Activated T-helper 17 cell treated with anti-CD3 and anti-CD28 coated beads, Interleukin-2, amount 50 U/mL, for 72 hours (primary cell): ENCODE measurements at regions not wholly inside any gene's neighbourhood (a gene's known extent, or its start where the extent isn't known, plus 50 kb on each side); places are given as distances from the start of the nearest gene placed in this dataset.
"Not testable (repeated sequence)": the region's sequence is repeated elsewhere in the genome, so short reads cannot be mapped to it uniquely, and the experiment has no call there.

Experiments used
- ATAC-seq: fragments of 150-1000 bp; cut with Tn5 transposase; replicated peaks from 2 replicates; pipeline ENCODE4 v1.10.0; 2021; ENCODE audit warnings: mild to moderate bottlenecking, moderate library complexity
- H3K27ac Mint-ChIP-seq: one replicate; pipeline ENCODE4 v1.8.0; 2022; ENCODE audit warnings: mixed read lengths
- H3K27me3 Mint-ChIP-seq: one replicate; pipeline ENCODE4 v1.8.0; 2022; ENCODE audit warnings: mixed read lengths
- H3K36me3 Mint-ChIP-seq: one replicate; pipeline ENCODE4 v1.8.0; 2022; ENCODE audit warnings: low read depth, mild to moderate bottlenecking, mixed read lengths
- H3K4me1 Mint-ChIP-seq: one replicate; pipeline ENCODE4 v1.8.0; 2022; ENCODE audit warnings: mixed read lengths
- H3K4me3 Mint-ChIP-seq: one replicate; pipeline ENCODE4 v1.8.0; 2022; ENCODE audit warnings: mild to moderate bottlenecking, mixed read lengths
- H3K9me3 Mint-ChIP-seq: one replicate; pipeline ENCODE4 v1.8.0; 2022; ENCODE audit warnings: mixed read lengths

- H3K4me3 Mint-ChIP-seq, result no peak overlapping the region
- no peak overlapping the region for H3K27ac Mint-ChIP-seq
- ATAC-seq, result no peak
- no peaks in the 10 kb centered on the region for H3K36me3 Mint-ChIP-seq
- H3K9me3 Mint-ChIP-seq, result no peaks in the 10 kb centered on the region
- no peaks in the 10 kb centered on the region for H3K4me1 Mint-ChIP-seq
- peaks cover 12% of the 10 kb centered on the region for H3K27me3 Mint-ChIP-seq
Measured at GRCh38 chr20:41717483-41717882, 99.3 kb upstream of the CHD6 start.

GRCh38 chr20:41716911-41717310 is 98.7 kb upstream of the CHD6 start:
- no peak for ATAC-seq
- Mint-ChIP-seq H3K27me3 (peaks cover 12% of the 10 kb centered on the region), H3K4me1 (no peaks in the 10 kb centered on the region), H3K36me3 (no peaks in the 10 kb centered on the region), H3K4me3 (no peak overlapping the region), H3K27ac (no peak overlapping the region), H3K9me3 (no peaks in the 10 kb centered on the region)

- Mint-ChIP-seq H3K4me1 (no peaks in the 10 kb centered on the region), H3K9me3 (no peaks in the 10 kb centered on the region), H3K4me3 (no peak overlapping the region), H3K27ac (no peak overlapping the region), H3K27me3 (peaks cover 14% of the 10 kb centered on the region), H3K36me3 (no peaks in the 10 kb centered on the region)
- ATAC-seq, result no peak
Measured at GRCh38 chr20:41716436-41716835, 98.3 kb upstream of the CHD6 start.

GRCh38 chr20:41715526-41715925 is 97.3 kb upstream of the CHD6 start:
- Mint-ChIP-seq H3K27ac (no peak overlapping the region), H3K4me1 (no peaks in the 10 kb centered on the region), H3K9me3 (no peaks in the 10 kb centered on the region), H3K36me3 (no peaks in the 10 kb centered on the region), H3K4me3 (no peak overlapping the region), H3K27me3 (peaks cover 16% of the 10 kb centered on the region)
- ATAC-seq, result no peak

DNA sequence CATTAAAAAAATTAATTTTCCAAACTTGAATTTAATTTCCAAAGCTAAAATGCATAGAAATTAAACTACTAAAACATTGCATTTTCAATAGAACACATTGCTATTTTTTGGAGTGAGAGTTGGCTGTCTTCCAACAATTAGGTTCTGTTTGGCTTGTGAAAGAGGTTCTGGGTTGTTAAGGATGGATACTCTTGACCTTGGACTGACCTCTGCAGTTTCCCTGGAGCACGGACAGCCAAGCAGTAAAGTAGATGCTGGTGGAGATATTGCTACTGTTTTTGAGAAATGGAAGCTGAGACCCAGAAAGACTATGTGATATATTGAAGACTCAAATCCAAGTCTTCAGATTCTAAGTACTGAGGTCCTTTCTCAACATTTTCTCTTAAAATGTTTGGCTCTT is 95.9 kb upstream of the CHD6 start:
- peaks cover 16% of the 10 kb centered on the region for H3K27me3 Mint-ChIP-seq
- no peaks in the 10 kb centered on the region for H3K4me1 Mint-ChIP-seq
- H3K9me3 Mint-ChIP-seq, result no peaks in the 10 kb centered on the region
- no peak overlapping the region for H3K27ac Mint-ChIP-seq
- H3K36me3 Mint-ChIP-seq, result no peaks in the 10 kb centered on the region
- no peak overlapping the region for H3K4me3 Mint-ChIP-seq
- no peak for ATAC-seq

DNA sequence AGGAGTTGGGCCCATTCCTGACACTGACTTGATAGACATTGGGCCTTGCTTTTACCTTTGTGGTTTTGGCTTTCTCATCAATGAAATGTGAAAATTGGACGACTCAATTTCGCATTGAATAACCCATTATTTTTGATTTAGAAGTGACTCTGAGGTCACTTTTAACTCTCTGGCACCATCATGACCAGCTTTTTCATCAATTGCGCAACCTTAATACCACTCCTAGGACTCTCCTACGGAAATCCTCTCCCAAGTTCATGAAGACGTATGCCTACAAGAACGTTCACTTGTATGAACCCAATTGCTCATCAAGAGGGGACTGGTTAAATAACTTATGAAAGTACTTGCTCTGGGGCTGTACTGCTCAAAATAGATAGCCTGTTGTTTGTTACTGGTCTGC is 86.7 kb upstream of the CHD6 start:
- Mint-ChIP-seq H3K4me3 (no peak overlapping the region), H3K27ac (no peak overlapping the region), H3K9me3 (no peaks in the 10 kb centered on the region), H3K27me3 (peaks cover 11% of the 10 kb centered on the region), H3K36me3 (no peaks in the 10 kb centered on the region), H3K4me1 (no peaks in the 10 kb centered on the region)
- no peak for ATAC-seq

DNA sequence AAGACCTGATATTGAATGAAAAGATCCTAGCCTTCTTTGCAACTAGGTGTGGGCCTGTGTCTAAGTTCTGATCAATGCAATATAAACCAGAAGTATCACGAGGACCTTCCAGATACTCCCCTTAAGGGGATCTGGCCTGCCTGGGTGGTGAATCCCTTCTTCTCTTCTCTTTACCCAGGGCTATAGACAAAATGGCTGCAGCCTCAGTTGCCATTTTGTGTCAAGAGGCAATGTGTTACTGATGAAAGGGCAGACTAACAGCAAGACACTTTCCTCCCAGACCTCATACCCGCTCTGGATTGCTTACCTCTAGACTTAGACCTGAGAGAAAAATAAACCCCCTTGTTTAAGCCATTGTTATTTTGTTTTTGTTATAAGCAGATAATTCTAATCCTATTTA is 84.5 kb upstream of the CHD6 start:
- H3K4me1 Mint-ChIP-seq, result peaks cover 4% of the 10 kb centered on the region
- peaks cover 12% of the 10 kb centered on the region for H3K27me3 Mint-ChIP-seq
- no peaks in the 10 kb centered on the region for H3K36me3 Mint-ChIP-seq
- H3K27ac Mint-ChIP-seq, result no peak overlapping the region
- H3K9me3 Mint-ChIP-seq, result no peaks in the 10 kb centered on the region
- no peak overlapping the region for H3K4me3 Mint-ChIP-seq
- no peak for ATAC-seq

GRCh38 chr20:41701588-41702348 is 83.6 kb upstream of the CHD6 start:
- peaks cover 5% of the 10 kb centered on the region for H3K4me1 Mint-ChIP-seq
- ATAC-seq, result no peak

DNA sequence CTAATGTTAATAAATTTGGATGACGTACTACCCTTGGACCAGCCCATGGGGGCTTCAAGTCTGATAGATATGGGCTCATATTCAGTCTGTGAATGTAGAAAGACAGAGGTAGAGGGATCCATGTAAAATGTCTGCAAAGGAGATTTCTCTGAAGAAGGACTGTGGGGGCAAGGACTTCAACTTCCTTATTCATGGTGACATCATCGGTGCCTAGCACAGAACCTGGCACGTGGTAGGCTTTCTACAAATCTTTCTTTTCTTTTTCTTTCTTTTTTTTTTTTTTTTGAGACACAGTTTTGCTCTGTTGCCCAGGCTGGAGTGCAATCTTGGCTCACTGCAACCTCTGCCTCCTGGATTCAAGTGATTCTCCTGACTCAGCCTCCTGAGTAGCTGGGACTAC is 81.5 kb upstream of the CHD6 start:
- H3K4me3 Mint-ChIP-seq, H3K36me3 Mint-ChIP-seq, ATAC-seq, H3K27me3 Mint-ChIP-seq, H3K9me3 Mint-ChIP-seq, H3K27ac Mint-ChIP-seq, H3K4me1 Mint-ChIP-seq: not testable (repeated sequence)

More at GRCh38 chr20:41701588-41702348, 83.6 kb upstream of the CHD6 start:
- H3K27ac Mint-ChIP-seq, result no peak overlapping the region
- peaks cover 13% of the 10 kb centered on the region for H3K27me3 Mint-ChIP-seq
- no peak overlapping the region for H3K4me3 Mint-ChIP-seq
- H3K36me3 Mint-ChIP-seq, result no peaks in the 10 kb centered on the region
- no peaks in the 10 kb centered on the region for H3K9me3 Mint-ChIP-seq

GRCh38 chr20:41697861-41698559 is 79.8 kb upstream of the CHD6 start:
- no peaks in the 10 kb centered on the region for H3K36me3 Mint-ChIP-seq
- peaks cover 3% of the 10 kb centered on the region for H3K27me3 Mint-ChIP-seq
- H3K4me1 Mint-ChIP-seq, result peaks cover 11% of the 10 kb centered on the region
- H3K4me3 Mint-ChIP-seq, result no peak overlapping the region
- peaks cover 3% of the 10 kb centered on the region for H3K9me3 Mint-ChIP-seq
- ATAC-seq, result no peak
- peak overlapping the region; percentile 5 for H3K27ac Mint-ChIP-seq

GRCh38 chr20:41696428-41696827 is 78.3 kb upstream of the CHD6 start:
- no peak for ATAC-seq
- peaks cover 3% of the 10 kb centered on the region for H3K9me3 Mint-ChIP-seq
- H3K36me3 Mint-ChIP-seq, result no peaks in the 10 kb centered on the region
- H3K4me3 Mint-ChIP-seq, result no peak overlapping the region
- H3K27ac Mint-ChIP-seq, result no peak overlapping the region
- peaks cover 3% of the 10 kb centered on the region for H3K27me3 Mint-ChIP-seq
- H3K4me1 Mint-ChIP-seq, result peaks cover 11% of the 10 kb centered on the region

DNA sequence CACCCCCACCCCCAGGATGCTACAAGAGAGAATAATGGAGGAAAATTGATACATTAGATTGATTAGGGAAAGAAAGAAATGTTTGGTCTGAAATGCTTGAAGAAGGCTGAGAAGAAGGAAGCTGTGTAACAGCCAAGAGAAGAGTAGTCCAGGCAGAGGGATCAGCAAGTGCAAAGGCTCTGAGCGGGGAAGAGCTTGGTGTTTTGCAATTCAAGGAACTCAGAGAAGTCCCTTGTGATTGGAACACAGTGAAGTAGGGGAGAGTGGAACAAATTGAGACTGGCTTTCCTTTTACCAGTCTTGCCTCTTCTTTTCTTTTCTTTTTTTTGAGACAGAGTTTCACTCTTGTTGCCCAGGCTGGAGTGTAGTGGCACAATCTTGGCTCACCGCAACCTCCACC is 76.6 kb upstream of the CHD6 start:
- H3K27me3 Mint-ChIP-seq, result peaks cover 3% of the 10 kb centered on the region
- no peak for ATAC-seq
- H3K36me3 Mint-ChIP-seq, result no peaks in the 10 kb centered on the region
- H3K9me3 Mint-ChIP-seq, result peaks cover 3% of the 10 kb centered on the region
- peaks cover 11% of the 10 kb centered on the region for H3K4me1 Mint-ChIP-seq
- H3K27ac Mint-ChIP-seq, result peak overlapping the region; percentile 2
- H3K4me3 Mint-ChIP-seq, result peak overlapping the region; percentile 97

DNA sequence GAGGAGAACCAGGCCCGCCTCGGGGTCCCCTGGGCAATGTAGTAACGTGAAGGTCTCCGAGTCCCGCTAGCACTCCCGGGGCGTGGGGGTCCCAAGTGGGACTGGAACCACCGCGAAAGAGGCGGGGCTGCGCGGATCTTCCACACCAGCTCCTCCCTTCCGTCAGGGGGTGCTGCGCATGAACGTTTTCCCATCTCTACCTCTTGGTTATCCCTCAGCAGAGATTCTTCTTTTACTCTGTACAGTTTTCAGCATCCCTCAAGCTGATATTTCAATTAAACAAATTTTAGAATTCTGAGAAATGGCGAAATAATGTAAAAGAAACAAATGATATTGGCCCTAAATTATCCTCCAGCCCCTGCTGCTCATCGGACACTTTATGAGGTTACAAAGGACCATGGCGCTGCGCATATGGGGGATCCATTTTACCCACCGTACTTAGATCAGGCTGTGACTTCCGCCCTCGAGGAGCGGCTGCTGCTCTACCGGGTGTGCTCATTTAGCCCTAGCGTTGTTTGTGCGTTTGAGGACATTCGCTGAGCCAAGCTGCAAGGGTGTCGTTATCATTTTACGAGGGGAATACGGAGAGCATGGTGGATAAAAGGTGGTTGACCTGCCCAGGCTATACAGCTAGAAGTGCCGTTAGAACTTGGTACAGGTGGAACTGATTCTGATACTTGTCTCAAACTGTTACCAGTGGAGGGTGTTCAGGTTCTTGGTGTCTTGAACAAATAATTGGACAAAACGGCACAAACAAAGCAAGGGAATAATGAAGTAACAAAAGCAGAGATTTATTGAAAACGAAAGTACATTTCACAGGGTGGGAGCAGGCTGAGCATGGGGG is 75.2 kb upstream of the CHD6 start:
- peaks cover 11% of the 10 kb centered on the region for H3K4me1 Mint-ChIP-seq
- H3K4me3 Mint-ChIP-seq, result peak overlapping the region; percentile 97

GRCh38 chr20:41692479-41693135 is 74.4 kb upstream of the CHD6 start:
- peaks cover 7% of the 10 kb centered on the region for H3K4me1 Mint-ChIP-seq
- H3K27ac Mint-ChIP-seq, result peak overlapping the region; percentile 96
- peak; percentile 71 for ATAC-seq
- H3K36me3 Mint-ChIP-seq, result no peaks in the 10 kb centered on the region
- H3K27me3 Mint-ChIP-seq, result peaks cover under 1% of the 10 kb centered on the region
- peak overlapping the region; percentile 97 for H3K4me3 Mint-ChIP-seq
- H3K9me3 Mint-ChIP-seq, result peaks cover 3% of the 10 kb centered on the region

More for the DNA sequence above, 75.2 kb upstream of the CHD6 start:
- Mint-ChIP-seq H3K27me3 (peaks cover 3% of the 10 kb centered on the region), H3K27ac (peak overlapping the region; percentile 96), H3K36me3 (no peaks in the 10 kb centered on the region), H3K9me3 (peaks cover 3% of the 10 kb centered on the region)
- peak; percentile 91 for ATAC-seq
